ELF-1 (cell line): ENCODE measurements at regions not wholly inside any gene's neighbourhood (a gene's known extent, or its start where the extent isn't known, plus 50 kb on each side); places are given as distances from the start of the nearest gene placed in this dataset.
A peak's percentile ranks its signal among the peaks of the same experiment; 100 is the strongest.
"Not testable (repeated sequence)": the region's sequence is repeated elsewhere in the genome, so short reads cannot be mapped to it uniquely, and the experiment has no call there.

Experiments used
- DNase-seq: peaks from one replicate; pipeline ENCODE4 v3.0.0-alpha.2; 2016; ENCODE audit warnings: low read depth, low spot score

GRCh38 chr3:198147213-198147612 lies 187.2 kb downstream of the LMLN start:
- not testable (repeated sequence) for DNase-seq

- peak; percentile 82 for DNase-seq
Observed at GRCh38 chr3:198147993-198148392, 188.0 kb downstream of the LMLN start.

GRCh38 chr3:198149904-198150303 lies 189.9 kb downstream of the LMLN start:
- DNase-seq, result not testable (repeated sequence)

- DNase-seq, result not testable (repeated sequence)
Observed at GRCh38 chr3:198151867-198152266, 191.8 kb downstream of the LMLN start.

- DNase-seq, result not testable (repeated sequence)
Observed at GRCh38 chr3:198155771-198156170, 195.8 kb downstream of the LMLN start.

GRCh38 chr3:198157231-198157868 lies 197.3 kb downstream of the LMLN start:
- DNase-seq, result not testable (repeated sequence)

- not testable (repeated sequence) for DNase-seq
Observed at GRCh38 chr3:198158007-198158406, 198.0 kb downstream of the LMLN start.

- peak; percentile 41 for DNase-seq
Observed at GRCh38 chr3:198167339-198168039, 207.5 kb downstream of the LMLN start.

GRCh38 chr3:198170781-198171180 lies 210.8 kb downstream of the LMLN start:
- DNase-seq, result not testable (repeated sequence)

GRCh38 chr3:198173080-198173479 lies 213.1 kb downstream of the LMLN start:
- DNase-seq, result not testable (repeated sequence)

- DNase-seq, result not testable (repeated sequence)
Observed at GRCh38 chr3:198173929-198174574, 214.0 kb downstream of the LMLN start.
